ENCODE measurements at regions not wholly inside any gene's neighbourhood (a gene's known extent, or its start where the extent isn't known, plus 50 kb on each side); places are given as distances from the start of the nearest gene placed in this dataset.

GRCh38 chr2:48148841-48149430 is 165.5 kb upstream of the FOXN2 start (continued):
- TF ChIP-seq ELK1 (CRISPR knock-in tag; IDR thresholded peaks at IDR 0.05) (no peak), NEUROD1 (IDR thresholded peaks at IDR 0.05; ENCODE audit: borderline replicate concordance, low read depth, low read length, partially characterized antibody) (peak; percentile 13), GATAD2A (IDR thresholded peaks at IDR 0.05) (no peak), KAT7 (CRISPR knock-in tag; IDR thresholded peaks at IDR 0.05; ENCODE audit: borderline replicate concordance) (no peak), ETS1 (conservative IDR thresholded peaks at IDR 0.05; ENCODE audit: control insufficient read depth, low read depth, low read length) (no peak), RBM15 (IDR thresholded peaks at IDR 0.05; ENCODE audit: insufficient read depth, low read length) (no peak), CBFA2T3 (IDR thresholded peaks at IDR 0.05) (peak; percentile 87), AFF1 (IDR thresholded peaks at IDR 0.05; ENCODE audit: low read depth in 1 of 2, partially characterized antibody in 2 of 2) (peak in 1 of 2 experiments; percentile 59), PML (IDR thresholded peaks at IDR 0.05; ENCODE audit: low read length) (peak; percentile 52; the same call in 1 of the 2 replicates), ZNF197 (CRISPR knock-in tag; IDR thresholded peaks at IDR 0.05; ENCODE audit: low read depth) (peak; percentile 64; the same call in 1 of the 2 replicates), ZNF740 (CRISPR knock-in tag; IDR thresholded peaks at IDR 0.05) (no peak), ZNF740 (tag; IDR thresholded peaks at IDR 0.05) (no peak), ZC3H8 (IDR thresholded peaks at IDR 0.05) (no peak)
- TF ChIP-seq, protein P1, sequence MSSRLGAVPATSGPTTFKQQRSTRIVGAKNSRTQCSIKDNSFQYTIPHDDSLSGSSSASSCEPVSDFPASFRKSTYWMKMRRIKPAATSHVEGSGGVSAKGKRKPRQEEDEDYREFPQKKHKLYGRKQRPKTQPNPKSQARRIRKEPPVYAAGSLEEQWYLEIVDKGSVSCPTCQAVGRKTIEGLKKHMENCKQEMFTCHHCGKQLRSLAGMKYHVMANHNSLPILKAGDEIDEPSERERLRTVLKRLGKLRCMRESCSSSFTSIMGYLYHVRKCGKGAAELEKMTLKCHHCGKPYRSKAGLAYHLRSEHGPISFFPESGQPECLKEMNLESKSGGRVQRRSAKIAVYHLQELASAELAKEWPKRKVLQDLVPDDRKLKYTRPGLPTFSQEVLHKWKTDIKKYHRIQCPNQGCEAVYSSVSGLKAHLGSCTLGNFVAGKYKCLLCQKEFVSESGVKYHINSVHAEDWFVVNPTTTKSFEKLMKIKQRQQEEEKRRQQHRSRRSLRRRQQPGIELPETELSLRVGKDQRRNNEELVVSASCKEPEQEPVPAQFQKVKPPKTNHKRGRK (tag; IDR thresholded peaks at IDR 0.05): no peak
- TF ChIP-seq, protein P2, sequence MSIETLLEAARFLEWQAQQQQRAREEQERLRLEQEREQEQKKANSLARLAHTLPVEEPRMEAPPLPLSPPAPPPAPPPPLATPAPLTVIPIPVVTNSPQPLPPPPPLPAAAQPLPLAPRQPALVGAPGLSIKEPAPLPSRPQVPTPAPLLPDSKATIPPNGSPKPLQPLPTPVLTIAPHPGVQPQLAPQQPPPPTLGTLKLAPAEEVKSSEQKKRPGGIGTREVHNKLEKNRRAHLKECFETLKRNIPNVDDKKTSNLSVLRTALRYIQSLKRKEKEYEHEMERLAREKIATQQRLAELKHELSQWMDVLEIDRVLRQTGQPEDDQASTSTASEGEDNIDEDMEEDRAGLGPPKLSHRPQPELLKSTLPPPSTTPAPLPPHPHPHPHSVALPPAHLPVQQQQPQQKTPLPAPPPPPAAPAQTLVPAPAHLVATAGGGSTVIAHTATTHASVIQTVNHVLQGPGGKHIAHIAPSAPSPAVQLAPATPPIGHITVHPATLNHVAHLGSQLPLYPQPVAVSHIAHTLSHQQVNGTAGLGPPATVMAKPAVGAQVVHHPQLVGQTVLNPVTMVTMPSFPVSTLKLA (conservative IDR thresholded peaks at IDR 0.05): 0 out of 4 replicates have a peak, but pooled peaks of 1 of the 2 experiments have one; percentile 13

Data from K562 (cell line).